Kidney (tissue), 13 donors: ENCODE measurements at regions not wholly inside any gene's neighbourhood (a gene's known extent, or its start where the extent isn't known, plus 50 kb on each side); places are given as distances from the start of the nearest gene placed in this dataset.
A peak's percentile ranks its signal among the peaks of the same experiment; 100 is the strongest.

Experiments
- DNase-seq, 5 donors: peaks; one replicate each; pipeline ENCODE4 v3.0.0-alpha.2; 2013 to 2020
- FAIRE-seq: peaks from 2 replicates; lab custom pipeline; 2012; peaks lifted over from hg19 to GRCh38; lab: Jason Lieb, UNC
- H3K27ac ChIP-seq, 2 donors: one replicate each; pipeline ENCODE4 v1.7.0; 2013; ENCODE audit warnings: low read depth in 2 of 2, low read length in 2 of 2, inconsistent platforms in 1 of 2
- H3K27me3 ChIP-seq: one replicate; pipeline ENCODE4 v1.7.1; 2013; ENCODE audit warnings: low read length, inconsistent platforms; ENCODE audit not compliant: control insufficient read depth, insufficient read depth
- H3K36me3 ChIP-seq, 3 donors: one replicate each; pipeline versions ENCODE4 v1.7.0 to v1.7.1; 2013; ENCODE audit warnings: low read length in 3 of 3, control low read depth in 1 of 3, inconsistent platforms in 1 of 3; ENCODE audit not compliant: insufficient read depth in 3 of 3, control insufficient read depth in 2 of 3
- H3K4me1 ChIP-seq, 3 donors: one replicate each; pipeline versions ENCODE4 v1.7.0 to v1.7.1; 2013; ENCODE audit warnings: low read length in 3 of 3, inconsistent platforms in 1 of 3, low read depth in 1 of 3; ENCODE audit not compliant: control insufficient read depth in 2 of 3, insufficient read depth in 2 of 3
- H3K4me3 ChIP-seq, 3 donors: one replicate each; pipeline versions ENCODE4 v1.7.0 to v1.8.1; 2013; ENCODE audit warnings: low read length in 3 of 3, control low read depth in 1 of 3, inconsistent platforms in 1 of 3
- H3K9ac ChIP-seq, 3 donors: one replicate each; pipeline versions ENCODE4 v1.7.0 to v1.7.1; 2013; ENCODE audit warnings: low read length in 3 of 3, control low read depth in 1 of 3, inconsistent platforms in 1 of 3
- H3K9me3 ChIP-seq, 3 donors: one replicate each; pipeline versions ENCODE4 v1.7.0 to v1.7.1; 2013; ENCODE audit warnings: low read length in 3 of 3, control low read depth in 1 of 3, inconsistent platforms in 1 of 3; ENCODE audit not compliant: control insufficient read depth in 2 of 3, insufficient read depth in 1 of 3
- intact Hi-C: fragments of 100-400 bp; cut with DNase I; formaldehyde crosslinking; loops from one replicate; pipeline ENCODE4 v1.11.1; 2022
- TF ChIP-seq, protein P1 (sequence below): IDR thresholded peaks from 3 replicates; pipeline ENCODE4 v1.5.1; 2012; ENCODE audit warnings: mild to moderate bottlenecking, moderate library complexity, borderline replicate concordance; ENCODE audit not compliant: insufficient read depth; ENCODE audit errors: extremely low read depth
- donor health status: control.
- donor health status: control.
- donor health status: control.
- donor health status: control.
- donor health status: control.
- donor health status: DM: yes; HTN: yes; CAD: no.
- donor health status: Normal renal cell carcinoma (clear cell type).

DNA sequence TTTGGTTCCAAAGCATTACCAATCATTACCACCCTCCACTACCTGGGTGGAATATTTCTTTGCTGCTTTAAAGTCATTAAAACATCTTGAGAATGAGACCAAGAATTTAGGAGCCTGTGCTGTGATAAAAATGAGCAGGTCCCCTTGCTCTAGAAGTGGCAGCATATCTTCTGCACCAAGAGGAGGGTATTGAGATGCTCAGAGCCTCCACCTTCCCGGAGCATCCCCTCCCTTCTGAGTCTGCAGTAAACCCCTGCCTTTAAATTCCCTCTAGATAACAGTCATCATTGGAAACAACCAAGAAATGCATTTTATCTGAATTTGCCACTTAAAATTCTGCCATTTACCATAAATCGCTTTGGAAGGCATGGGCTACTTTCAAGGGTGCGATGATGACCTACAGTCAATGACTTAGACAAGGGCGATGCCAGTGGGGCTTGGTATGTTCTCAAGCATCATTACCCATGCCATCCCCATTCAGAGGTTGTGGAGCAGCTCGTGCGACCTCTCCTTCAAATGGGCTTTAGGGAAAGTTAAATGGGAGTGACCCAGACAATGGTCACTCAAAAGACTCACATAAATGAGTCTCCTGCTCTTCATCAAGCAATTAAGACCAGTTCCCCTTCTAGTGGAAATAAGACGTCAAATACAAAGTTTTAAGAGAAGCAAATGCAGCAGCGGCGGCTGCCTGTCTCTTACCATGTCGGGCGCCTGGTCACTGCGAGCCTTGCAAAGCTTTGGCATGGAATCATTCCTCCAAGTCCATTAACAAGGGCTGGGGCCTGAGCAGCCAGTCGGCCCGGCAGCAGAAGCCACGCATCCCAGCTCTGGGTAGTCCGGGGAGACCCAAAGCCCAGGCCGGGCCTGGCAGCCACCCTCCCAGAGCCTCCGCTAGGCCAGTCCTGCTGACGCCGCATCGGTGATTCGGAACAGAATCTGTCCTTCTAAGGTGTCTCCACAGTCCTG is 334.5 kb downstream of the TMEM121 start:
- FAIRE-seq = no peak
- Histone ChIP-seq H3K27ac (no peak overlapping the region), H3K4me3 (no peak overlapping the region), H3K27me3 (no peaks in the 10 kb centered on the region), H3K4me1 (no peaks in the 10 kb centered on the region), H3K36me3 (no peaks in the 10 kb centered on the region), H3K9ac (no peak overlapping the region), H3K9me3 (no peaks in the 10 kb centered on the region)
- intact Hi-C loops = no loop called here
- TF ChIP-seq, protein P1, sequence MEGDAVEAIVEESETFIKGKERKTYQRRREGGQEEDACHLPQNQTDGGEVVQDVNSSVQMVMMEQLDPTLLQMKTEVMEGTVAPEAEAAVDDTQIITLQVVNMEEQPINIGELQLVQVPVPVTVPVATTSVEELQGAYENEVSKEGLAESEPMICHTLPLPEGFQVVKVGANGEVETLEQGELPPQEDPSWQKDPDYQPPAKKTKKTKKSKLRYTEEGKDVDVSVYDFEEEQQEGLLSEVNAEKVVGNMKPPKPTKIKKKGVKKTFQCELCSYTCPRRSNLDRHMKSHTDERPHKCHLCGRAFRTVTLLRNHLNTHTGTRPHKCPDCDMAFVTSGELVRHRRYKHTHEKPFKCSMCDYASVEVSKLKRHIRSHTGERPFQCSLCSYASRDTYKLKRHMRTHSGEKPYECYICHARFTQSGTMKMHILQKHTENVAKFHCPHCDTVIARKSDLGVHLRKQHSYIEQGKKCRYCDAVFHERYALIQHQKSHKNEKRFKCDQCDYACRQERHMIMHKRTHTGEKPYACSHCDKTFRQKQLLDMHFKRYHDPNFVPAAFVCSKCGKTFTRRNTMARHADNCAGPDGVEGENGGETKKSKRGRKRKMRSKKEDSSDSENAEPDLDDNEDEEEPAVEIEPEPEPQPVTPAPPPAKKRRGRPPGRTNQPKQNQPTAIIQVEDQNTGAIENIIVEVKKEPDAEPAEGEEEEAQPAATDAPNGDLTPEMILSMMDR = no peak
- peak in 2 of 5 donors; percentile 6 to 60 for DNase-seq

DNA sequence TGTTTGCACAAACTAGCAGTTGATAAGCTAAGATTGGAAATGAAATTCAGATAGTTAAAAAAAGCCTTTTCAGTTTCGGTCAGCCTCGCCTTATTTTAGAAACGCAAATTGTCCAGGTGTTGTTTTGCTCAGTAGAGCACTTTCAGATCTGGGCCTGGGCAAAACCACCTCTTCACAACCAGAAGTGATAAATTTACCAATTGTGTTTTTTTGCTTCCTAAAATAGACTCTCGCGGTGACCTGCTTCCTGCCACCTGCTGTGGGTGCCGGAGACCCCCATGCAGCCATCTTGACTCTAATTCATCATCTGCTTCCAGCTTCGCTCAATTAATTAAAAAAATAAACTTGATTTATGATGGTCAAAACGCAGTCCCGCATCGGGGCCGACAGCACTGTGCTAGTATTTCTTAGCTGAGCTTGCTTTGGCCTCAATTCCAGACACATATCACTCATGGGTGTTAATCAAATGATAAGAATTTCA is 335.6 kb downstream of the TMEM121 start:
- TF ChIP-seq, protein P1 = no peak
- no peaks in the 10 kb centered on the region for H3K36me3 ChIP-seq
- no peak for FAIRE-seq
- H3K27me3 ChIP-seq = no peaks in the 10 kb centered on the region
- H3K4me3 ChIP-seq = no peak overlapping the region
- no peak overlapping the region for H3K9ac ChIP-seq
- DNase-seq = peak in 2 of 5 donors; percentile 2 to 37
- no peaks in the 10 kb centered on the region for H3K9me3 ChIP-seq
- intact Hi-C loops = no loop called here
- no peak overlapping the region for H3K27ac ChIP-seq
- no peaks in the 10 kb centered on the region for H3K4me1 ChIP-seq

DNA sequence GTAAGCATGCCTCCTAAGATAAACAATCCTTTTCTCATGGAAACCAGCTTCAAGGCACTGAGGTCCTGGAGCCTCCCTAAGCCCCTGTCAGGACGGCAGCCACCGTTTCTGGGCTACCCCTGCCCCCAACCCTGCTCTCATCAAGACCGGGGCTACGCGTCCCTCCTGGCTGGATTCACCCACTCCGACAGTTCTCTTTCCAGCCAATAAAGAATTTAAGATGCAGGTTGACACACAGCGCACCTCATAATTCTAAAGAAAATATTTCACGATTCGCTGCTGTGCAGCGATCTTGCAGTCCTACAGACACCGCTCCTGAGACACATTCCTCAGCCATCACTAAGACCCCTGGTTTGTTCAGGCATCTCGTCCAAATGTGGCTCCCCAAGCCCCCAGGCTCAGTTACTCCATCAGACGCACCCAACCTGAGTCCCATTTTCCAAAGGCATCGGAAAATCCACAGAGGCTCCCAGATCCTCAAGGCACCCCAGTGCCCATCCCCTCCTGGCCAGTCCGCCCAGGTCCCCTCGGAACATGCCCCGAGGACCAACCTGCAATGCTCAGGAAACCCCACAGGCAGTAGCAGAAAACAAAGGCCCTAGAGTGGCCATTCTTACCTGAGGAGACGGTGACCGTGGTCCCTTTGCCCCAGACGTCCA is 336.3 kb downstream of the TMEM121 start:
- FAIRE-seq (no peak), DNase-seq (peak in 1 of 5 donors; percentile 17)
- Histone ChIP-seq H3K27me3 (no peaks in the 10 kb centered on the region), H3K9me3 (no peaks in the 10 kb centered on the region), H3K4me1 (no peaks in the 10 kb centered on the region), H3K4me3 (no peak overlapping the region), H3K36me3 (no peaks in the 10 kb centered on the region), H3K27ac (no peak overlapping the region), H3K9ac (no peak overlapping the region)
- intact Hi-C loops = no loop called here
- TF ChIP-seq, protein P1 = no peak
